Stimulated activated CD8-positive, alpha-beta memory T cell treated with anti-CD3 and anti-CD28 coated beads, Interleukin-7, amount 100 ng/mL, for 48 hours (primary cell): ENCODE measurements at regions not wholly inside any gene's neighbourhood (a gene's known extent, or its start where the extent isn't known, plus 50 kb on each side); places are given as distances from the start of the nearest gene placed in this dataset.

ENCODE experiments used
- DNase-seq, 2 donors: peaks; one replicate each; pipeline ENCODE4 v3.0.0-alpha.2; 2020; ENCODE audit warnings: low read depth in 1 of 2; ENCODE audit errors: extremely low read depth in 1 of 2

- peak in 1 of 2 donors; percentile 68 for DNase-seq
Observed at GRCh38 chr6:11366183-11366933, 133.9 kb upstream of the NEDD9 start.

- no peak for DNase-seq
Observed at GRCh38 chr6:11364971-11365397, 132.5 kb upstream of the NEDD9 start.

- no peak for DNase-seq
Observed at GRCh38 chr6:11363881-11364576, 131.6 kb upstream of the NEDD9 start.

- no peak for DNase-seq
Observed at GRCh38 chr6:11362564-11362963, 130.1 kb upstream of the NEDD9 start.

GRCh38 chr6:11358904-11359830 lies 126.7 kb upstream of the NEDD9 start:
- DNase-seq: no peak

GRCh38 chr6:11357285-11357684 lies 124.8 kb upstream of the NEDD9 start:
- DNase-seq: no peak

- DNase-seq: no peak
Observed at GRCh38 chr6:11356404-11357155, 124.1 kb upstream of the NEDD9 start.

GRCh38 chr6:11353921-11354389 lies 121.5 kb upstream of the NEDD9 start:
- DNase-seq: peak in 1 of 2 donors; percentile 80

- no peak for DNase-seq
Observed at GRCh38 chr6:11350294-11350693, 117.8 kb upstream of the NEDD9 start.

GRCh38 chr6:11349880-11350279 lies 117.4 kb upstream of the NEDD9 start:
- no peak for DNase-seq

GRCh38 chr6:11346516-11346915 lies 114.0 kb upstream of the NEDD9 start:
- no peak for DNase-seq

- no peak for DNase-seq
Observed at GRCh38 chr6:11345536-11345935, 113.1 kb upstream of the NEDD9 start.

GRCh38 chr6:11343963-11344723 lies 111.7 kb upstream of the NEDD9 start:
- no peak for DNase-seq

- DNase-seq: no peak
Observed at GRCh38 chr6:11341867-11342266, 109.4 kb upstream of the NEDD9 start.

GRCh38 chr6:11341303-11341702 lies 108.8 kb upstream of the NEDD9 start:
- DNase-seq: no peak

- DNase-seq: no peak
Observed at GRCh38 chr6:11339380-11339779, 106.9 kb upstream of the NEDD9 start.

- no peak for DNase-seq
Observed at GRCh38 chr6:11337306-11337705, 104.8 kb upstream of the NEDD9 start.

- DNase-seq: no peak
Observed at GRCh38 chr6:11335826-11336225, 103.4 kb upstream of the NEDD9 start.

GRCh38 chr6:11333132-11333849 lies 100.8 kb upstream of the NEDD9 start:
- DNase-seq: no peak
